ENCODE measurements at regions not wholly inside any gene's neighbourhood (a gene's known extent, or its start where the extent isn't known, plus 50 kb on each side); places are given as distances from the start of the nearest gene placed in this dataset.
"Not testable (repeated sequence)": the region's sequence is repeated elsewhere in the genome, so short reads cannot be mapped to it uniquely, and the experiment has no call there.

DNA sequence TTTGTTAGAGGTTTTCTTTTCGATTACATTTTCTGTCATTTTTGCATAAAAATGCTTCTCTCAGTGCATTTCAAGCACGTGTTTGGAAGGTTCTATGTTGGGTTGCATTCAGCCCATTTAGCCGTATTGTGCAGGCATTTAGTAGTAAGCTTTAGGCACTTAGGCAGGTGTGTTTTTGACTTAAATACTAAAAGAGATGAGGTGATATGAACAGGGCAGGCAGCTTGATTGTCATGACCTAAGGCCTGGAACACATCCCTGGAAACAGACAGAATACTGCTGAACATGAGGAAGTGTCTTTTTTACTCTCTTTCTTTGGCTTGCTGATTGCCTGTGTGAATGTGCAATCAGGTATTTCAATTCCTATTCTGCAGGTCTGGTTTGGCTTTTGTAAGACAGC is 610.5 kb upstream of the MAN1A1 start:
- no peak for DNase-seq (ENCODE audit: low spot score)

DNA sequence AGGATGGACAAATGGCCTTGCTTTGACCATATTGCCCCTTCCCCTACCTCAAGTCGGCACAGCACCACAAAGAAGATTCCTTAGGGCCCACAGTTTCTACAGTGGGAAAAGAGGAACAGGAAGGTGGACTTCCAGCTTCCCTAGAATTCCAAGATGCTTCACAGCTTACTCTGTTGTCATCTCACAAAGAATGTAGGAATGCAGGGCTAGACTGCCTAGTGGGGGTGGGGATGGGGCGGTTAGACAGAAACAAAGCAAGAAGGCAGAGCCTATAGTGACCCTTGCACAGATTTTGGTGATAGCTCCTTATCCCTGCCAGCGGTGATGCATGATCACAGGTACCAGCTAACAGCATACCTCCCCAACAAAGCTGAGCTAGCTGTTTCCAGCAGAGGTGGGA is 607.6 kb upstream of the MAN1A1 start:
- DNase-seq (ENCODE audit: low spot score) = no peak

DNA sequence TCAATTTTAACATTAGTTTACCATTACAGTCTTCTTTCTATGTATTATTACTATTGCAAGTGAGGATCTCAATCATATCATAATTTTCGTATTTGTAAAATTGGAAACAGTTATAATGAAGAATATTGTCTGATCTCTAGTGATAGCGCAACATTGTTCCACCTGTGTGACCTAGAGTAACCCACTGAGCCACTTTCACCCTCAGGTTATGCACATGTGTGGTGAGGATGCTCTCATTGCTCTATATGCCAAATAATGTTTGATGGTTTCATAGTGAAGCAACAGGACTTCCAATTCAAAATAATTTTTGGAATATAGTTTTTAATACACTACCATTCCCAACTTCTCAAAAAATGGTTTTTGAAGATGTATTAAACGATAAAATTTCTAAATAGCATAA is 603.1 kb upstream of the MAN1A1 start:
- DNase-seq (ENCODE audit: low spot score) = no peak

DNA sequence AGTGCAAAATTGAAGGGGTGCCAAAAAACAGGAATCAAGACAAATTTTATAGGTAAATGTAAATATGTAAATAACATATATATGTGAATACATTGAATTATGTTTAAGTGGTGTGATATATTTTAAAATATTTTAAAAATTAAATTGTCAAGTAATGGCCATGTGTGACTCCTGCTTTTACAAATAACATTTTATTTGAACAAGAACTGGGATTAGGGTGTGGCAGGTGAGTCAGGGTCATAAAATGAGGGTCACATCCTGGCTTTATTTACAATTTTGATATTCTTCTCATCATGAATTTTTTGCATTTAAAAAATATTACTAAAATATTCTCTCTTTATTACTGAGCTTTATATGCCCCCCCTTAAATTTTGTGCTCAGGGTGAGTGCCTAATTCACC is 601.1 kb upstream of the MAN1A1 start:
- DNase-seq (ENCODE audit: low spot score) = no peak

DNA sequence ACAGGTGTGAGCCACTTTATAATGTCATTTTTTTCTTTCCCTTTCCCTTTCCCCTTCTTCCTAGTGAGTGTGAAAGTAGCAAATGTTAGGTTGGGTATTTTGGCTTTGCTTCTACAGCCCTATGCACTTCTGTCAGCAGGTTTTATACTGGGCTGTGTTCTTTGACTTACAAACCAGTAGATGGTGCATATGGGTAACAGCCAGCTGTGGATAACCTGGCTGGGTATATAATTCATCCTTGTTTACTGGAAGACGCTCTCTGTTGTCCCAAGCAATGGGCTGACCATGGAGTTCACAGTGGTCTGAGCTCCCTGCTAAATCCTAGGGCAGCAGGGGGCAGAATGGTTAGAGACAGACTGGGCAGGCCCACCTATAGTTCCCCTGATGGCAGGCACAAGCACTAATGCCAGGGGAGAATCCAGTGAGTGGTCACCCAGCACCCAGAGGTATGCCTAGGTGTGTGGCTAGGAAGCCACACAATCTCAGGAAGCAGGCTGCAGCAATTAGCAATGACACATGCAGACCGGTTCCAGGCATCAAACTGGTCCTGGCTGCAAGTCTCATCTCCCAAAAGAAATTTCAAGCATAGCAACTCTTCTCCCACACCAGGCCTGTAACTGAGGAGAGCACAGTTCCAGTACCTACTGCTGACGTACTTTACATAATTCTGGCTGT is 592.7 kb upstream of the MAN1A1 start:
- no peak for DNase-seq (ENCODE audit: low spot score)

DNA sequence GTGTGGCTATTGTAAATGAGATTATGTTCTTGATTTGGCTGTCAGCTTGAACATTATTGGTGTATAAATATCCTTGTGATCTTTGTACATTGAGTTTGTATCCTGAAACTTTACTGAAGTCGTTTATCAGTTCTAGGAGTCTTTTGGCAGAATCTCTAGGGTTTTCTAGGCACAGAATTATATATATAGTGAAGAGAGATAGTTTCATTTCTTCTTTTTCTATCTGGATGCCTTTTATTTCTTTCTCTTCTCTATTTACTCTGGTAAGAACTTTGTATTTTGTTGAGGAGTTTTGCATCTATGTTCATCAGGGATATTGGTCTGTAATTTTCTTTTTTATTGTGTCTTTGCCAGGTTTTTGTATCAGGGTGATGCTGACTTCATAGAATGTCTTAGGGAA is 589.2 kb upstream of the MAN1A1 start:
- DNase-seq (ENCODE audit: low spot score) = no peak

DNA sequence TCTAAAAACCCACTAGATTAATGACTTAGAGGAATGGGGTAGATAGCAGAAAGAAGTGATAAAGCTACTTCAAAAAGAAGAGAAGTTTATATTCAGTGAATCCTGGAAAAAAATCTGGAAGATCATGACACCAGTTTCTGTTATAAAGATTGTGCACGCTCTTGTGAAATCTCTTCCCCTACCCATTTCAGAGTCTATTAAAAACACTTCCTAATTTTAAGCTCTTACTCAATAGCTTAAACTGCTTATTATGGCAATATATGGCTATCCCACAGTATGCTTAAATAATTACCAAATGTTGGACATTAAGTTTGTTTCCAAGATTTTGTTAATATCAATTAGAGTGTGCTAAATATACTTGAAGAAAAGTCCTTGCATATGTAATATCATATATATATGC is 585.3 kb upstream of the MAN1A1 start:
- DNase-seq (ENCODE audit: low spot score) = no peak

DNA sequence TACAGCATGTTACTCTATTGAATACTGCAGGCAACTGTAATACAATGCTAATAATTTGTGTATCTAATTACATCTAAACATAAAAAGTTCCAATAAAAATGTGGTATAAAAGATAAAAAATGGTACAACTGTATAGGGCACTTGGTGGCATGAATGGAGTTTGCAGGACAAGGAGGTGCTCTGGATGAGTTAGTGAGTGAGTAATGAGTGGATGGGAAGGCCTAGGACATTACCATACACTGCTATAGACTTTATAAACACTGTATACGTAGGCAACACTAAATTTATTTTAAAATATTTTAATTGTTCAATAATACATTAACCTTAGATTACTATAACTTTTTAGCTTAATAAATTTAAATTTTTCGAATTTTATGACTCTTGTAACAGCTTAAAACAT is 579.6 kb upstream of the MAN1A1 start:
- no peak for DNase-seq (ENCODE audit: low spot score)

DNA sequence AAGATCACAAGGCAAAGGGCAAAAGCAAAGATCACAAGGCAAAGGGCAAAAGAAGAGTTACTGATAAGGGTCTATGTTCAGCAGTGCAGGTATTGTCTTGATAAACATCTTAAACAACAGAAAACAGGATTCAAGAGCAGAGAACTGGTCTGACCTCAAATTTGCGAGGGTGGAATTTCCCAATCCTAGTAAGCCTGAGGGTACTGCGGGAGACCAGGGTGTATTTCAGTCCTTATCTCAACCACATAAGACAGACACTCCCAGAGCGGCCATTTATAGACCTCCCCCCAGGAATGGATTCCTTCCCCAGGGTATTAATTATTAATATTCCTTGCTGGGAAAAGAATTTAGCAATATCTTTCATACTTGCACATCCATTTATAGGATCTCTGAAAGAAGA is 575.3 kb upstream of the MAN1A1 start:
- DNase-seq (ENCODE audit: low spot score) = not testable (repeated sequence)

DNA sequence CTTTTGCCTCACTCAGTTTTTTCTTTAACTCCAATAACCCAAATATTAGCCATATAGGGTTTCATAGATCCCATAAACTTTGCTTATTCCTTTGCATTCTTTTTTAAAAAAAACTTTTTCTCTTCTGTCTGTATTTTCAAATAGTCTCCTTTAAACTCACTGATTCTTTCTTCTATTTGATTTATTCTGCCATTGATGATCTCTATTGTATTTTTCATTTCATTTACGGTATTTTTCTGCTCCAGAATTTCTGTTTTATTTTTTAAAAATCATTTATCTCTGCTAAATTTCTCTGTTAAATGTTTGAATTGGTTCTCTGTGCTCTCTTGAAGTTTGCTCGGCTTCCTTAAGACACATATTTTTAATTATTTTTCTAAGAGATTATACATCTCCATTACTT is 573.3 kb upstream of the MAN1A1 start:
- no peak for DNase-seq (ENCODE audit: low spot score)

DNA sequence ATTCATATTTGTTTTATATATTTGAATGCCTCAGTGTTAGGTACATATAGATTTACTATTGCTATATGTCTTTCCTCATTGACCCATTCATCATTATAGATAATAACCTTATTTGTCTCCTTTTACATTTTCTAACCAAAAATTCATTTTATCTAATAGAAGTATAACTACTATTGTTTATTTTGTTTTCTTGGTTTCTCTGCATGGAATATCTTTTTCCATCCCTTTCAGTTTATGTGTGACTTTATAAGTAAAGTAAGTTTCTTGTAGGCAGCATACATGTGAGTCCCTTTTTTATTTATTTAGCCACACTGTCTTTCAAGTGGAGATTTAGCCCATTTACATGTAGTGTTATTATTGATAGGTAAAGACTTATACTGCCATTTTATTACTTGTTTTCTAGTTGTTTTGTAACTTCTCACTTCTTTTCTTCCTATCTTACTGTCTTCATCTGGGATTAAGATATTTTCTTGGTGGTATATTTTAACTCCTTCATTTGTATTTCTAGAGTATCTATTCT is 572.0 kb upstream of the MAN1A1 start:
- DNase-seq (ENCODE audit: low spot score) = no peak

DNA sequence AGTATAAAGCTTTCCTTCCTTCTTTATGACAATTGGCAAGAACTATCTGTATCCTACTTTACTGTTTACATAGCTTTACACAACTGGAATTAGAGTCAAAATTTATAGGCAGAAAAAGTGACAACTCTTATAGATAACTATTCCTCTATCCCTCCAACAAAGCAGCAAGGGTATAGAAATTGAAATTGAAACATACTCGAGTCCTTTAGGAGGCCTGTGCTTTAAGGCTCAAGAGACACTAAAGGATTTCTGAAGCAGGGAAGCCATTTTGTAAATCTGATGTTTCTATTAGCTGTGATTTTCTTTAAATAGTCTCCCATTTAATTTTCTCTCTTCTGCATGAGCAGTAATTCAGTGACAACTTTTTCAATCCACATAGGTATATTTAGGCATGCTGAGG is 567.6 kb upstream of the MAN1A1 start:
- no peak for DNase-seq (ENCODE audit: low spot score)

DNA sequence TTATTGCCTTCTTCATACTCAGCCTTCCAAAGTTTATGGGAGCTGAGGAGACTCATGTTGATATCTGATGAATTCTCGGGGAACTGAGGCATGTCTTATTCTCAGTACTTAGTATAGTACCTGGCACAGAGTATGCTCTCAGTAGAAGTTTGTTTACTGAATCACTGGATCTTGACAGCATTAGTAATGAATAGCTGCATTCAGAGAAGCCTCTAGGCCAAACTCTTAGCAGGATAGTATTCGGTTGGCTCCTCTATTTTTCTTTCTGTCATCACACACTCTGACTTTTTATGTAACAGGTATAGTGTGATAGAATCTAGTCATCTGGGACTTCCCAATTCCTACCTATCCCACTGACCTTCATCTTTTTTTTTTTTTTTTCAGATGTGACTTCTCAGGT is 566.4 kb upstream of the MAN1A1 start:
- DNase-seq (ENCODE audit: low spot score) = no peak

DNA sequence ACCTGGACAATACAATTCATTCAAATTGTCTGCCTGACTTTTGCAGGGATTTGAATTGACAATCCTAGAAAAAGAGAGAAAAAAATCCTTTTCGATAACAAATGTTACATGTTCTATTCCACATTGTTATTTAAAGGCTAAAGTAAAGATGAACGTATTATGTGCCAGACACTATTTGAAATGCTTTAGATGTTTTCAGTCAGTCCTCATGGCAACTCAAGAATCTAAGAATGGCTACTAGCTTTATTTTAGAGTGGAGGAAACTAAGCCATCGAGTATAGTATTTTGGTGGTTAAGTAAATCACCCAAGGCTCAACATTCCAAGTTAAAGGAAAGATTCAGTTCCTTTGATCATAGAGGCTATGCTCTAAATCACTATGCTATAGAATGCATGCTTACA is 558.6 kb upstream of the MAN1A1 start:
- no peak for DNase-seq (ENCODE audit: low spot score)

DNA sequence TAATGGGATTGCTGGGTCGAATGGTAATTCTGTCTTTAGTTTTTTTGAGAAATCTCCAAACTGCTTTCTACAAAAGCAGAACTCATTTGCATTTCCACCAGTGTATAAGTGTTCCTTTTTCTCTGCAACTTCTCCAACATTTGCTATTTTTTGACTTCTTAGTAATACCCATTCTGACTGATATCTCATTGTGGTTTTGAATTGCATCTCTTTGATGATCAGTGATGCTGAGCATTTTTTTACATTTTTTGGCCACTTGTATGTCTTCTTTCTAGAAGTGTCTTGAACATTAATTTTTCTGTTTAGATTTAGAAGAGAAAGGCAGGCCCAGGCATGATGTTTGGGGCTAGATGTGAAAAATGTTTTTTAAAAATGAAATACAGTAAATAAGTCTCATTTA is 553.1 kb upstream of the MAN1A1 start:
- no peak for DNase-seq (ENCODE audit: low spot score)

DNA sequence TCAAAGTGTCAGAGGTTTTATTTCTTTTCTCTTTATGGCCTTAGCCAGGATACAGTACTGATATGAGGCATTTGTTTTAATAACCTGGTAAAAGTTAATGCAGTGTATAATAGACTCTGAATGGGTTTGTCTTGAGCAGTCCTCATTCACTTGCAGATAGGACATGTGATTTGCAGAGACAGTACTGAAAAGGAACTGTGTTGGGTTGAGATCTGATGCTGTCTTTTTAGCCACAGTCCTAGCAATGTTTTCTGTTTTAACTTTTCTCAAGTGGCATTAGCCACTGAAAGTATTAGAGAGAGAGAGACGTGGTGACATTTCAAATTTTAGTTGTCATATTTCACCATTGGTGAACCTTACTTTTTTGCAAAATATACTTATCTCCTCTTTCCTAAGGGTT is 547.2 kb upstream of the MAN1A1 start:
- DNase-seq (ENCODE audit: low spot score) = no peak

DNA sequence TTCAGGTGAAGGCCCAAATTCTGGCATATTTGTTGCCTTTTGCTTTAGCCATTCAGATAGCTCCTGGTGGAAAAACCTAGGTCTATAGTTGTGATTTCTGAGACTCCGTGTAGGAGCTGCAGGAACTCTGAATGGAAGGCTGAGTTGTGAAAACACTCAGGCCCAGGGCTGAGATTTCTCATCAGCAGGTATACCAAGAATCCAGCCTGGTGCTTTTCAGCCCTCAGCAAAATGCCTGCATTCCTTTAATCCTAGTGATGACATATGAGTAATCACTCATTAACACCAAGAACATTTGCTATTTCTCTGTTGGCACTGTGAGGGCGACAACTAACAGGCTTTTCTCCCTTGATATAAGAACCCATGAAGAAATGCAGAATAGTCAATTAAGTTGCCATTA is 546.1 kb upstream of the MAN1A1 start:
- no peak for DNase-seq (ENCODE audit: low spot score)

DNA sequence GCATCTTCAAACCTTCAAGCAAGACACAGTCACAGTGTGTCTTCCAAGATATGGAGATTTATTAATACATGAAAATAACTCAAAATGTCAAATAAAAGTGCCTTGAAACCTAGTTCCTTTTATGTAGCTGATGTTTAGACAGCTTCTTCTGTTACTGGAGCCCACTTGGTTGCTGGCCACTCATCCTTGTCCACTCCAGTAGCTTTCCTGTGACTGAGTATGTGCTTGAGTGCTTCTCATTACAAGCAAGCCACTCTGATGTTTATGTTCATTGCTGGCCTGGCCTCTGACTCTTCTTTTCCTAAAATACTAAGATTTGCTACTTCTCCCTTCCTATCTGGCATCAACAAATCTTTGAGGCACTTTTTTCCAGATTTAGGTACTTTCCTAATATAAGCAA is 545.2 kb upstream of the MAN1A1 start:
- no peak for DNase-seq (ENCODE audit: low spot score)

DNA sequence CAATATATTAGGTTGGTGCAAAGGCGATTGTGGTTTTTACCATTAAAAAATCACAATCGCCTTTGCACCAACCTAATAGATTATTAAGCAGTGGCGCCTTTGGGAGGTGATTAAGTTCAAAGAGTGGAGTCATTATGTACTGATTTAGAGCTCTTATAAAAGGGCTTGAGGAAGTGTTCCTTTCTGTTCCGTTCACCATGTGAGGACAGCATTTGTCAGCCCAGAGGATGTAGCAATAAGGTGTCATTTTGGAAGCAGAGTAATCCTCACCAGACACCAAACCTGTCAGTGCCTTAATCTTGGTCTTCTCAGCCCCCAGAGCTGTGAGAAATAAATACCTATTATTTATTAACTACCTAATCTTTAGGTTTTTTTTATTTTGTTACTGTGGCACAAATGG is 542.1 kb upstream of the MAN1A1 start:
- DNase-seq (ENCODE audit: low spot score) = no peak

DNA sequence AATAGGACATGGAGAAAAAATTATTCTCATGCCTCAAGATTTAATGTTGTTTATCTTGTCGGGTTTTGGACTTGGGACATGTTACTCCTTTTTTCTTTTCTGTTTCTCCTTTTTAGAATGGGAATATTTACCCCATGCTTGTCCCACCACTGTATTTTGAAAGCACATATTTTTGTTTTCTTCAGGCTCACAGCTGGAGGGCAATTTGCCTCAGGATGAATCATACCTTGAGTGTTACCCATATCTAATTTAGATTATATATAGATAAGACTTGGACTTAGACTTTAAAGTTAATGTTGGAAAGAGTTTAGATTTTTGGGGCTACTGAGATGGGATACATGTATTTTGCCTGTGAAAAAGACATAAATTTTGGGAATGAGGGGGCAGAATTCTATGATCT is 541.6 kb upstream of the MAN1A1 start:
- DNase-seq (ENCODE audit: low spot score) = no peak

DNA sequence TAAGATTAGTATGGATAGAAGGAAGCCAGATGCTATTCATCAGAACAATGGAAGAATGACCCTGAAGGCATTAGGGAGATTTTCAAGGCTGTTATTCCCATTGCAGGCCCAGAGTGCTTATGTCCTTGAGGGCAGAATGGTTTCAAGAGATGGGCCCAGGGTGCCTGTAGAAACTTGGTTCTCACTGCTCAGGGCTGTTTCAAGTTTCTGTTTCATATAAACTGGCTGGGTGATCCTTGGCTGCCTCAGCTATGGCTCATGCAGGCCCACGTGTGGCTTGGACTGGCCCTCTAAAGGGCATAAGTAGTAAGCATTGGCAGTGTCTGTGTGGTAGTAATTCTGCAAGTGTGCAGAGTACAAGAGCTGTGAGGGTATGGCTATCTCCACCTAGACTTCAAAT is 540.9 kb upstream of the MAN1A1 start:
- no peak for DNase-seq (ENCODE audit: low spot score)

DNA sequence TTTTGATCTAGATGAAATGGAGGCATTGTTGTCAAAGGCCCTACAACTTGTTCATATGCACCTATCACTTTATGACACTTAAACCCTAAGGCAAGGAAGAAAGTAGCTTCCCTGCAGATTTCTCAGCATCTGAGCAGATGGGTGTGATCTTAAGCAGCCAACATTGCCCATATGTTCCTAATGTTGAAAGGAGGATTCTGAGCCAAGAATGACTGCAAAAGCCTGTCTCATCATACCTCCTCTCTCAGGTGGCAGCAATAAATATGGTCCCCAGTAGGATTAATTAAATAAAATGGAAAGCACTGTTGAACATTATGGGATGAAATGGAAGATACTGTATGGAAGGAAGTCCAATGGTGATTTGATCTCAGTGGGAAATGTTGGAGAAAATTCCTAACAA is 538.1 kb upstream of the MAN1A1 start:
- no peak for DNase-seq (ENCODE audit: low spot score)

DNA sequence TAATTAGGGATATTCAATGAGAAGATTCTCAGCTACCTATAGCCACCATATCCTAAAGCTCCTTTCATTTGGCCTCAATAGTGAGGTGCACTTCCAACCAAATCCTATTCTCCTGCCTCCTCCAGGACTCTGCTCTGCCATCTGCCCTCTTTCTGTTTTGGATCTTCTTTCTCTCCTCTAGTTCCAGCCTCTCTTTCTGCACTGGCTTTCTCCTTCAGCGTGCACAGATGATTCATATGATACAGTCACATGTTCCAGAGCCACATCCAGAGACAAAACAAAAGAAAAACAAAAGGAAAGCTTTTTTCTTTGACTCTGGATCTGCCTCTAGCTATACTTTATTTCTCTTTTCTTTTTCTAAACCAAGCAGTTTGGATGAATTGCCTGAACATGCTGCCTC is 531.9 kb upstream of the MAN1A1 start:
- no peak for DNase-seq (ENCODE audit: low spot score)

DNA sequence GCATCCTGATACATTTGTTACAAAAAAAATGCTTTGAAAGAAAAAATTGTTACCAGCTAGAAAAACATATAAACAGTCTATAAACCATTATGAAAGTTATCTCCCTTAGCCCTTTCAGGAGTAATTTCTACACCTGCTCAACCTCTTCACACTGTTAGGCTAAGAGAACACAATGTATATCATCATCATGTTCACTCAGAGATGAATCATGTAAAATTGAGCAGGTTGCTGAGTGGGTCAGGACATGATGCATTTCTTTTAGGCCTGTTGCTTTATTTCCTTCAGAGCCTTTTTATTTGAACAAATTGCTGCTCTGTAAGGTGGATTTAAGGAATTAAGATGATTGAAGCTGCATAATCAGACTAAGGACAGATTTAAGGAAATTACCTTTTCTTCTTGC is 531.3 kb upstream of the MAN1A1 start:
- no peak for DNase-seq (ENCODE audit: low spot score)

DNA sequence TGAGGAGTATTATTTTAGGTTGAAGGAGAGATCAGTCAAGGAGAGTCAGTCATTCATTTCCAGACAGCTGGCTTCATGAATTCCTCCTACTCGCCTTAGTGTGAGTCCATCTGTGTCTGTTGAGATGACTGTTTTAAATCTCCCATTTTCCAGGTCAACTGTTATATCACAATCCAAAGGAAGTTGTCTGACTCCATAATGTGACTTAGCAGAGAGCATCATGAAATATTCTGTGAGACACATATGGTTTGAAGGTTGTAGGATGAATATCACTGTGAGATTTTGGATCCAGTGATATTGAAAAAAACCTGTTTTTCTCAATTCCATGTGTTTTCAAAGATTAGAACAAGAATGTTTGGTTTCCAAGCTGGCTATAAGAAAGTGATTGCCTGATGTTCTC is 530.2 kb upstream of the MAN1A1 start:
- DNase-seq (ENCODE audit: low spot score) = no peak
